ENCODE measurements at regions not wholly inside any gene's neighbourhood (a gene's known extent, or its start where the extent isn't known, plus 50 kb on each side); places are given as distances from the start of the nearest gene placed in this dataset.

DNA sequence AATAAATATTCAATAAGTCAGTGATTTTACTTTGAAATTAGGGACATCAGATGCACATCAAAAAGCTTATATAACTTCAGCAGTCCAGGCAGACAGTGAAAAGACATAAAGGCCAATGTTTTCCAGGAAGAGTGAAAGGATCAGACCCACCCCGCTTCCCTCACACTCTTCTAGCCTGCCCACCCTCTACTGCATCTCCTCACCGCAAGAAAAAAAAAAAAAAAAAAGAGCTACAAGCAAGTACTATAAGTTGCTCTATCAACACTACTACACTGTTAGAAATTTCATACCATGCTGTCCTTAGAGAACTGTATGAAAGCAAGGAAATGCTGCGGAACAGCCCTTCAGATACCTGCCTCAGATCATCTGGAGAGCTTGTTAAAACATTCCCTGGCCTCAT, 240.8 kb downstream of the ZEB2 start:
- DNase-seq: no peak

GRCh38 chr2:144277622-144278354, 242.1 kb downstream of the ZEB2 start:
- DNase-seq: no peak

DNA sequence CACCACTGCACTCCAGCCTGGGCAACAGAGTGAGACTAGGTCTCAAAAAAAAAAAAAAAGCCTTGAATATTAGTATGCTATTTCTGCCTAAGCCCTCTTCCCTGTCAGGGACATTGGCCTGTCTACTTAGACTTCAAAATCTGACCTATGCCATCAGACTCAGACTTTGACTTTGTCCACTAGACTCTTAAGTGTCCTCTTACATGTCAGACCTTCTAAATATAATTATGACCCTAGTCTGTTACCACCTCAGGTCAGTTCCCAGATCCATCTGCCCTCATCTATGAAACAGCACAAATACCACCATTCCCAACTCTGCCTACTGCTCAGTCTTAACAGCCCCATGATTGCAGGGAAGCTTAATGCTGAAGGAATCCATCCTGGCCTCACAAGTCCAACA, 244.6 kb downstream of the ZEB2 start:
- DNase-seq: no peak

GRCh38 chr2:144274131-144274530, 245.8 kb downstream of the ZEB2 start:
- no peak for DNase-seq

DNA sequence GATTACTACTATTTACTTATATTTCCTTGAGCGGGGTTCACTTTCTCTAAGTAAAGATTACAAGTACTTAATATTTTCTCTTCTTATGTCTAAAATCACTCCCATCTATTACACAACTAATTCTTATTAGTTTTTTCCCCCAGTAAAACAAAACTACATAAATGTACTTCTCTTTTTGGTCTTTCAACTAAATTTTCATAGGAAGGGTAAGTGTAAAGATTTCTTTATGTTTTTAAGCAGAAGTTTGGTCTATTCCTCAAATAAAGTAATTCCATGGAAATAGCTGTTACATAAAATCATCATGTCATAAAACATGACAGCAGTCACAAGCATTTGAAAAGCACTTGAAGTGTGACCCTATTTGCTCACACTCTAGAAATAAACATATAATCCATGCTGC, 249.0 kb downstream of the ZEB2 start:
- DNase-seq: no peak

DNA sequence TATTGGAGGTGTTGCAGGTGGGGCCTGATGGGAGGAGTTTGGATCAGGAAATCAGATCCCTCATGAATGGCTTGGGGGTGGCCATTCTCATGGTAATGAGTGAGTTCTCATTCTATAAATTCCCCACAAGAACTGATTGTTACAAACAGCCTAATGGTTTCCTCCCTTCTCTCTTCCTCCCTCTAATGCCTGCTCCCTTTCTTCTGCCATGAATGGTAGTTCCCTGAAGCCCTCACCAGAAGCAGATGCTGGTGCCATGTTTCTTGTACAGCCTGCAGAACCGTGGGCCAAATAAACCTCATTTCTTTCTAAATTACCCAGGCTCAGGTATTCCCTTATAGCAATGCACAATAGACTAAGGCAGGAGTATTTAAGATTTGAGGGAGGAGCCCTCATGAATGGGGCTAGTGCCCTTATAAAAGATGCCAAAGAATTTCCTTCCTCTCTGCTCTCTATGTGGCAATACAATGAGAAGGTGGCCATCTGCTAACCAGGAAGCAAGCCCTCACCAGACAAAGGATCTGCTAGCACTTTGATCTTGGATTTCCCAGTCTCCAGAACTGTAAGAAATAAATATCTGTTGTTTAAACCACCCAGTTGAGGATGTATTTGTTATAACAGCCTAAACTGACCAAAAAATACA, 251.8 kb downstream of the ZEB2 start:
- no peak for DNase-seq

DNA sequence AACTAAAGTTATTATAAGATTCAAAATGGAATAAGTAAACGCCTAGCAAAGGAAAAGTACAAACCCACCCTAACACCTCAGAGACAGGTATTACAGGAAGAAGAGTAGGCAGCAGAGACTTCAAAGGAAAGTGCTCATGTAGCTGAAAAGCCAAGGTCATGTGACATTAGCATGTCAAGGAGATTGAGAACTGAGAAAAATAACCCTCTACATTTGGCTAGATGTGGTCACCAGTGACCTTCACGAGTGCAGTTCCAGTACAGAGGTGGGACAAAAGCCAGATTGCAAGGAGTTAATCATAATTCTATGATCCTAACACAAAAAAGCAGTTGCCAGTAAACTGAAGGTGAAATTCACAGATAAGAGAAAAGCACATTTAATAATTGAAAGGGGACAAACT, 252.7 kb downstream of the ZEB2 start:
- no peak for DNase-seq

DNA sequence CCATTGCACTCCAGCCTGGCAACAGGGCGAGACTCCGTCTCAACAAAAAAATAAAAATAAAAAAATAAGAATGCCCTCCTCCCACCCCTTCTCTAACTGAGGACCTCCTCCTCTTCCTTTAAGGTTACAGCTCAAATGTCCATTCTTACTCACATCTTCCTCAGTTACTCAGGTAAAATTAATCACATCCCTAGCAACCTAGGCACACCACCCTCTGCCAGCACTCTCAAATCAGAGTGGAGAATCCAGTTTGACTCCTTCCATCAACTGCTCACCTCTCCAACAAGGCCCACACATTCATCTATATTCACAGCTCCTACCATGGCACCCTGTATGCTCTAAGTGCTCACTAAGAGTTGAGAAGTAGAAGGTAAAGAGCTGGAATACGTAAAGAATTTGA, 254.3 kb downstream of the ZEB2 start:
- DNase-seq: no peak

GRCh38 chr2:144261966-144262365, 258.0 kb downstream of the ZEB2 start:
- no peak for DNase-seq

DNA sequence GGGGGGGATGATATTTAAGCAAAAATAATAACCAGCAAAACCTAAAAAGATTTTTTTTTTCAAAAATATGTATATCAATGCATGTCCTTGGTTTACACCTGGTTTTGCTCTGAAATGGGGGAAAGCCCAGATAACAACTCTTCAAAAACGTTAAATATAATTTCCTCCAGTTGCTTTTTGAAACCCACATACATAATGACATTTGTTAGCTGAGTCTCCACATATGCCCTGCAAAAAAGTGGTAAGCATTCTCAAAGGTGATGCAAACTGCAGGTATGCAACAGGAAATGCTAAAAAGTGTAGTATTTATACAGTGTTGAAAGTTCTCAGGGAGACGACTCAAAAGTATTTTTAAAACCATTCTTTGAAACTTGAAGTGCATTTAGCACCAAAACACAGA, 258.6 kb downstream of the ZEB2 start:
- no peak for DNase-seq

DNA sequence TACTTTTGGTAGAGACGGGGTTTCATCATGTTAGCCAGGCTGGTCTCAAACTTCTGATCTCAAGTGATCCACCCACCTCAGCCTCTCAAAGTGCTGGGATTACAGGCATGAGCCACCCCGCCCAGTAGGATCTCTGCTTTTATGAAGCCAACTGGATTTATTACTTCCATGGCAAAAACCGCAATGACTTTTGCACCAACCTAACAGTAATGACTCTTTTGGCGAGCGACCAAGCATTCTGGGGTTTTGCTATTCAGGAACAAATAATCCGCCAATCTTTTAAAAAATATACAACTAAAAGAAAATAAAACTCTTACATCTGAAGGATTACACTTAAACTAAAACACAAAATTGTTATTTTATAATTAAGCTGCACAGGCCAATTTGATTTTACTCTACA, 260.6 kb downstream of the ZEB2 start:
- DNase-seq: no peak

DNA sequence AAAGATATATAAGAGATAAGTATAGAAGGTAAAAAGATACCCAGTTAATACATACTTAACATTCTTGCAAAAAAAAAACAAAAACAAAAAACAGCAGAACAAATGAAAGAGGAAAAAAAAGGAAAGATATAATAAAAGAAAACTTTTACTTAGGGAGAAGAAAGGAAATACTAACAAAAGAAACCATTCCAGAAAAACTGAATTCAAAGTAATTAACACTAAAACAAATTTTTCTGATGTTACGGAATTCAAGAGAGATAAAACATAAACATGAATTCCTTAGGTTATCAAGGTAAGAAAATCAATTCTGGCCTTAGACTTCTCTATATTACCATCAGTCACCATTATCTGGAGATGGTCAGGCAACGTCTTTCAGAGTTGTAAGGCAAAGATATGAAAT, 261.8 kb downstream of the ZEB2 start:
- no peak for DNase-seq

DNA sequence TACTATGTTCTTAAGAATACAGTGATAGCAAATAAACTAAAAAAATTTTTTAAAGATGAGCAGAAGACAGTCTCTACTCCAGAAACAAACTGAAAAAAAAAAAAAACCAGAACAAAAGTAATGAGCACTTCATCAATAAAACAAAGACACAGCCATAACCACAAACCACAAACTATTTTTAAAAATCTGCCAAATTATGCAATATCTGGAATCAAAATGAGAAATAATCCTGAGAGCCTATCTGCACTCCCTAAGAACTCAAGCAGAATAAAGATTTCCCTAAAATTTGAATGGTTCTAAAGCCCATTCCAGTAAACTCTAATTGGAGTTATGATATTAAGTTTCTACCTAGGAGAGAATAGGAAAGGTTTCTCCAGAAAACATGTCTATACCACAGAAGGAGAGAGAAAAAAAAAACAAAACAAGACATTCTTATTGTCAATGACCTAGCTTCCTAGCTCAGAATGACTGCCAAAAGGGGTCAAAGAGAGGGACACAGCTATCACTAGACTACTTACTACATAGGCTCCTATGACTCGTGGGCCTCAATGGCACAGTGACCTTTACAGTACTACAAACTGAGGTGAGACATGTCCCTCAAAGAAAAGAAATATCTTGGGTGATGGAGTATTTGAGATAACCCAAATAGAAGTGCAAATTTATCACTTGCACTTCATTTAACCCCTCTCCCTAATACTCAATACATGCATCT, 262.8 kb downstream of the ZEB2 start:
- no peak for DNase-seq

DNA sequence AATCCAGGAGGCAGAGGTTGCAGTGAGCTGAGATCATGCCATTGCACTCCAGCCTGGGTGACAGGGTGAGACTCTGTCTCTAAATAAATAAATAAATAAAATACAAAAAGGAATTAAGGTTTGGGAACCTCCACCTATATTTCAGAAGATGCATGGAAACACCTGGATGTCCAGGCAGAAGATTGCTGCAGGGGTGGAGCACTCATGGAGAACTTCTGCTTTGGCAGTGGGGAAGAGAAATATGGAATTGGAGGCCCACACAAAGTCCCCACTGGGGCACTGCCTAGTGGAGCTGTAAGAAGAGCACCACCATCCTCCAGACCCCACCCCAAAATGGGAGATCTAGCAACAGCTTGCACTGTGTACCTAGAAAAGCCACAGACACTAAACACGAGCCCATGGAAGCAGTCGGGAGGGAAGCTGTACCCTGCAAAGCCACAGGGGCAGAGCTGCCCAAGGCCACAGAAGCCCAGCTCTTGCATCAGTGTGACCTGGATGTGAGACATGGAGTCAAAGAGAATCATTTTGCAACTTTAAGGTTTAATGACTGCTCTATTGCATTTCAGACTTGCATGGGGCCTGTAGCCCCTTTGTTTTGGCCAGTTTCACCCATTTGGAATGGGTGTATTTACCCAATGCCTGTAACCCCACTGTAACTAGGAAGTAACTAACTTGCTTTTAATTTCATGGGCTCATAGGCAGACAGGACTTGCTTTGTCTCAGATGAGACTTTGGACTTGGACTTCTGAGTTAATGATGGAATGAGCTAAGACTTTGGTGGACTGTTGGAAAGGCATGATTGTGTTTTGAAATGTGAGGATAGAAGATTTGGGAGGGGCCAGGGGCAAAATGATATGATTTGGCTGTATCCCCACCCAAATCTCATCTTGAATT, 265.3 kb downstream of the ZEB2 start:
- no peak for DNase-seq

- no peak for DNase-seq
Observed at GRCh38 chr2:144253743-144254142, 266.2 kb downstream of the ZEB2 start.

- no peak for DNase-seq
Observed at GRCh38 chr2:144252694-144253093, 267.2 kb downstream of the ZEB2 start.

GRCh38 chr2:144249035-144249637, 270.8 kb downstream of the ZEB2 start:
- no peak for DNase-seq

GRCh38 chr2:144248350-144249034, 271.4 kb downstream of the ZEB2 start:
- no peak for DNase-seq

GRCh38 chr2:144244938-144245337, 275.0 kb downstream of the ZEB2 start:
- DNase-seq: no peak

GRCh38 chr2:144242311-144242710, 277.6 kb downstream of the ZEB2 start:
- no peak for DNase-seq

DNA sequence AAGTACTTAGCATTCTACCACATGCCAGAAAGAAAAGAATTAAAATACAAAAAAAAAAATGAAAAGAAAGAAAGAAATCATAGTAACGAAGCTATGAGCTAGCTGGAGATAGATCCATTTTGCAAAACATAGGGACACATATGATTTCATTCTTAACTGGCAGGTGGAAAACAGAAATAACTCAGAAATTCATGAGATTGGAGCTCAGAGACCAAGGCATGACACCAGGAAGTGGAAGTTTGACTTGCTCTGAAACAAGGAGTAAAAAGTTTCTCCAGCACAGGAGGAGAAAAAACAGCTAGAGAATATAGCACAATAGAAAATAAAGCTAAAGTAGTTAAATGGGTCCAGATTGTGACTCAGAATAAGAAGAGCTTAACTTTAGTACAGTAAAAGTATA, 278.1 kb downstream of the ZEB2 start:
- DNase-seq: no peak

DNA sequence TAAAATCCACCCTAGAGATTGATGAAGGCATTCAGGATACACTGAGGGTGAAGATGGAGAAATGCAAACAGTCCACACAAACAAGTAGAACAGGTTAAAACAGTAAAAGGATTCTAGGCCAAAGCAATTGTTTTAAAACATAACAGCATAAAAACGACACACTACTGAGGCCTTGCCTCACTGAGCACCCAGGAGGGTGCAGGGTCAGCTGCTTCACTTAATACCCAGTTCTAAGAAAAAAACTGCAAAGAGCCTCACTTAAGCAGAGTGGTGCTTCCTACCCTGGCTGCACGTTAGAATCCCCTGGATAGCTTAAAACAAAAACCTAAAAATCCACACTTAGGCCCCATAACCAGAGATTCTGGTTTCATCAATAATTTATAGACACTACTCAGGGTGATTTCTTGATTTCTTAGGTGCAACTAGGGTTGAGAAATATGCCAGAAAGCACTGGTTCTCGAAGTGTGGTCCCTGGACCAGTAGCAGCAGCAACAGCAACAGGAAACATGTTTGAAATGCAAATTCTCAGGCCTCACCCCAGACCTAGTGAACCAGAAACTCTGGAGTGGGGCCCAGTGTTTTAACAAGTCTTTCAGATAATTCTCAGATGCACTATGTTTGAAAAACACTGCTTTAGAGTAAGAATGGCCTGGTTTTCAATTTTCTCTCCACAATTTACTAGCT, 279.1 kb downstream of the ZEB2 start:
- DNase-seq: no peak
